ENCODE measurements at regions not wholly inside any gene's neighbourhood (a gene's known extent, or its start where the extent isn't known, plus 50 kb on each side); places are given as distances from the start of the nearest gene placed in this dataset.

DNA sequence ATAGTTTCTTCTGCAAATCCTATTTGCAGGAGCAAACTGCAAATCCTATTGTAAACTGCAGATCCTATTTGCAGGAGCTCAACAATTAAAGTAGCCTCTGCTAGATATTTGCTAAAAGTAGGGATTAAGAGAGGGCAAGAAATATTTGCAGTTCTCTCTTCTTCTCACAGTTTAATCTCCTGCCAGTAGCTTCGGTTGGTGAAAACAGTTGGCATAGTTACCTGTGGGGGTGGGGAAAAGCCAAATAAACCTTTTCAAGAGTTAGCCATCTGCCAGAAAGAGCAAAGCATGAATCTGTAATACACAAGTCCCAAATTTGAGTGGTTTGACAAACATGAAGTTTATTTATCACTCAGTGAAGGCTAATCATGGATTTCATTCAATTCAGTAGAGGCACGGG is 942.5 kb downstream of the JRKL start:
- TF ChIP-seq, protein P1, sequence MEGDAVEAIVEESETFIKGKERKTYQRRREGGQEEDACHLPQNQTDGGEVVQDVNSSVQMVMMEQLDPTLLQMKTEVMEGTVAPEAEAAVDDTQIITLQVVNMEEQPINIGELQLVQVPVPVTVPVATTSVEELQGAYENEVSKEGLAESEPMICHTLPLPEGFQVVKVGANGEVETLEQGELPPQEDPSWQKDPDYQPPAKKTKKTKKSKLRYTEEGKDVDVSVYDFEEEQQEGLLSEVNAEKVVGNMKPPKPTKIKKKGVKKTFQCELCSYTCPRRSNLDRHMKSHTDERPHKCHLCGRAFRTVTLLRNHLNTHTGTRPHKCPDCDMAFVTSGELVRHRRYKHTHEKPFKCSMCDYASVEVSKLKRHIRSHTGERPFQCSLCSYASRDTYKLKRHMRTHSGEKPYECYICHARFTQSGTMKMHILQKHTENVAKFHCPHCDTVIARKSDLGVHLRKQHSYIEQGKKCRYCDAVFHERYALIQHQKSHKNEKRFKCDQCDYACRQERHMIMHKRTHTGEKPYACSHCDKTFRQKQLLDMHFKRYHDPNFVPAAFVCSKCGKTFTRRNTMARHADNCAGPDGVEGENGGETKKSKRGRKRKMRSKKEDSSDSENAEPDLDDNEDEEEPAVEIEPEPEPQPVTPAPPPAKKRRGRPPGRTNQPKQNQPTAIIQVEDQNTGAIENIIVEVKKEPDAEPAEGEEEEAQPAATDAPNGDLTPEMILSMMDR (IDR thresholded peaks at IDR 0.05), result no peak
- no peak for TF ChIP-seq POLR2A (IDR thresholded peaks at IDR 0.05)
- no peak for TF ChIP-seq EP300 (IDR thresholded peaks at IDR 0.05; ENCODE audit: low read depth)
- TF ChIP-seq POLR2AphosphoS5 (IDR thresholded peaks at IDR 0.05), result no peak
- in situ Hi-C loops (cut with MboI; ENCODE audit: low pct_ligation_motif_present in 1 of 4, low pct_unique_long_range_greater_than_20kb in 1 of 4, low sequenced_read_pairs in 3 of 4) (no loop called here), intact Hi-C loops (cut with DNase I; ENCODE audit: low total_unique reads) (no loop called here)
- H3K4me3 ChIP-seq, result no peak overlapping the region
- 42 to 57% methylated on average over 2 of the region's 2 CpGs for WGBS, 2 donors (ENCODE audit: low coverage in 1 of 2)
- H3K36me3 ChIP-seq, result no peaks in the 10 kb centered on the region
- DNase-seq, result no peak
- H3K4me1 ChIP-seq, result no peaks in the 10 kb centered on the region
- H3K27me3 ChIP-seq, result no peaks in the 10 kb centered on the region
- H3K27ac ChIP-seq, result no peak overlapping the region
- peaks cover 0 to 3% of the 10 kb centered on the region in 2 donors for H3K9me3 ChIP-seq

GRCh38 chr11:97336064-97336463 is 946.3 kb downstream of the JRKL start:
- intact Hi-C loops (cut with DNase I; ENCODE audit: low total_unique reads), result no loop called here
- peaks cover 0 to 3% of the 10 kb centered on the region in 2 donors for H3K9me3 ChIP-seq

GRCh38 chr11:97345032-97345431 is 955.2 kb downstream of the JRKL start:
- Histone ChIP-seq H3K4me1 (no peaks in the 10 kb centered on the region), H3K27ac (no peak overlapping the region), H3K4me3 (no peak overlapping the region), H3K36me3 (no peaks in the 10 kb centered on the region), H3K27me3 (no peaks in the 10 kb centered on the region), H3K9me3 (peaks cover 0 to 3% of the 10 kb centered on the region in 2 donors)
- intact Hi-C loops (cut with DNase I; ENCODE audit: low total_unique reads), result no loop called here
- 60 to 83% methylated on average over 2 to 3 of the region's 3 CpGs for WGBS, 2 donors (ENCODE audit: low coverage in 1 of 2)
- no peak for DNase-seq
- in situ Hi-C loops (cut with MboI; ENCODE audit: low pct_ligation_motif_present in 1 of 4, low pct_unique_long_range_greater_than_20kb in 1 of 4, low sequenced_read_pairs in 3 of 4), result no loop called here
- no peak for TF ChIP-seq EP300 (IDR thresholded peaks at IDR 0.05; ENCODE audit: low read depth)
- TF ChIP-seq POLR2A (IDR thresholded peaks at IDR 0.05), result no peak
- TF ChIP-seq, protein P1 (IDR thresholded peaks at IDR 0.05), result no peak
- TF ChIP-seq POLR2AphosphoS5 (IDR thresholded peaks at IDR 0.05), result no peak

More at GRCh38 chr11:97336064-97336463, 946.3 kb downstream of the JRKL start:
- WGBS, 2 donors (ENCODE audit: low coverage in 1 of 2), result 70 to 84% methylated on average over 3 to 4 of the region's 4 CpGs
- DNase-seq, result no peak
- Histone ChIP-seq H3K4me1 (no peaks in the 10 kb centered on the region), H3K4me3 (no peak overlapping the region), H3K27me3 (no peaks in the 10 kb centered on the region), H3K27ac (no peak overlapping the region), H3K36me3 (no peaks in the 10 kb centered on the region)
- TF ChIP-seq POLR2AphosphoS5 (IDR thresholded peaks at IDR 0.05), result no peak
- TF ChIP-seq, protein P1 (IDR thresholded peaks at IDR 0.05), result no peak
- in situ Hi-C loops (cut with MboI; ENCODE audit: low pct_ligation_motif_present in 1 of 4, low pct_unique_long_range_greater_than_20kb in 1 of 4, low sequenced_read_pairs in 3 of 4), result no loop called here

GRCh38 chr11:97349201-97349600 is 959.4 kb downstream of the JRKL start:
- 64 to 69% methylated on average over 4 of the region's 4 CpGs for WGBS, 2 donors (ENCODE audit: low coverage in 1 of 2)

More at GRCh38 chr11:97349201-97349600, 959.4 kb downstream of the JRKL start:
- TF ChIP-seq, protein P1 (IDR thresholded peaks at IDR 0.05), result no peak
- TF ChIP-seq EP300 (IDR thresholded peaks at IDR 0.05; ENCODE audit: low read depth), result no peak
- in situ Hi-C loops (cut with MboI; ENCODE audit: low pct_ligation_motif_present in 1 of 4, low pct_unique_long_range_greater_than_20kb in 1 of 4, low sequenced_read_pairs in 3 of 4), result no loop called here
- Histone ChIP-seq H3K27ac (no peak overlapping the region), H3K4me1 (no peaks in the 10 kb centered on the region), H3K9me3 (peaks cover 0 to 3% of the 10 kb centered on the region in 2 donors), H3K27me3 (no peaks in the 10 kb centered on the region), H3K4me3 (no peak overlapping the region), H3K36me3 (no peaks in the 10 kb centered on the region)
- intact Hi-C loops (cut with DNase I; ENCODE audit: low total_unique reads), result no loop called here
- DNase-seq, result no peak
